HepG2 (cell line): ENCODE measurements at regions not wholly inside any gene's neighbourhood (a gene's known extent, or its start where the extent isn't known, plus 50 kb on each side); places are given as distances from the start of the nearest gene placed in this dataset.

Experiments
- ATAC-seq: fragments of 200-7000 bp; cut with Tn5 transposase; 3 replicates; pipeline ENCODE4 v1.9.1; 2020; ENCODE audit warnings: mild to moderate bottlenecking, moderate library complexity
- BruUV-seq: library from RNA; stranded (reverse); fragments of 400-500 nt; replicated peaks from 2 replicates; lab custom pipeline; 2021; lab: Mats Ljungman, UMichigan
- CTCF ChIA-PET: fragments of 300-600 bp; formaldehyde crosslinking; extraction: SDS; loops from one replicate; lab custom pipeline; 2021; ENCODE audit warnings: low total read pairs, inconsistent platforms, low intra/inter-chr PET ratio; lab: Yijun Ruan, JAX
- POLR2A ChIA-PET: fragments of 350-600 bp; sonication (Branson Sonifier 250); formaldehyde crosslinking; loops from one replicate; lab custom pipeline; 2020; ENCODE audit warnings: antibody characterized with exemption, inconsistent platforms; lab: Yijun Ruan, JAX
- DNase-seq: peaks from one replicate; pipeline ENCODE4 v3.0.0-alpha.2; 2015; ENCODE audit warnings: low spot score
- FAIRE-seq: peaks from 3 replicates; lab custom pipeline; 2011; peaks lifted over from hg19 to GRCh38; lab: Jason Lieb, UNC
- H2AFZ ChIP-seq: one replicate; pipeline ENCODE4 v1.6.1; 2011; ENCODE audit warnings: low read length, inconsistent platforms
- H3K27ac ChIP-seq: fragments of 300-600 bp; 3 replicates; pipeline ENCODE4 v1.8.0; 2011; ENCODE audit warnings: mixed run types, mild to moderate bottlenecking, mixed read lengths, low read length, inconsistent platforms; ENCODE audit not compliant: insufficient read depth; ENCODE audit errors: extremely low read length
- H3K27me3 ChIP-seq, 2 experiments: fragments of 200-600 bp in 1 of 2; 2 replicates in 1 of 2; 3 replicates in 1 of 2; pipeline versions ENCODE4 v1.6.0 to v1.8.0; 2011; ENCODE audit warnings: low read length in 2 of 2, mild to moderate bottlenecking in 2 of 2, moderate library complexity in 2 of 2, inconsistent platforms in 1 of 2; ENCODE audit not compliant: insufficient read depth in 2 of 2, control insufficient read depth in 1 of 2
- H3K36me3 ChIP-seq, 2 experiments: fragments of 200-600 bp in 1 of 2; replicated peaks in 1 of 2; 2 replicates in 1 of 2; 3 replicates in 1 of 2; pipeline versions ENCODE4 v1.5.1 to v1.8.0; 2011; ENCODE audit warnings: low read length in 2 of 2, inconsistent platforms in 1 of 2; ENCODE audit not compliant: insufficient read depth in 2 of 2, control insufficient read depth in 1 of 2
- H3K4me1 ChIP-seq: 2 replicates; pipeline ENCODE4 v1.5.1; 2012; ENCODE audit warnings: low read length, inconsistent platforms; ENCODE audit not compliant: insufficient read depth
- H3K4me2 ChIP-seq: 2 replicates; pipeline ENCODE4 v1.6.0; 2011; ENCODE audit warnings: low read depth, low read length, inconsistent platforms
- H3K4me3 ChIP-seq, 3 experiments: fragments of 200-600 bp in 1 of 3; sonication (generic), shearing (Covaris generic) in 1 of 3; replicated peaks in 1 of 3; 2 replicates each; pipeline ENCODE4 v1.5.1; 2011 to 2016; ENCODE audit warnings: low read length in 3 of 3, inconsistent platforms in 2 of 3, low read depth in 2 of 3, mild to moderate bottlenecking in 2 of 3, control low read depth in 1 of 3, mixed read lengths in 1 of 3; ENCODE audit not compliant: insufficient read depth in 1 of 3
- H3K79me2 ChIP-seq: one replicate; pipeline ENCODE4 v1.6.1; 2011; ENCODE audit warnings: low read length, inconsistent platforms; ENCODE audit not compliant: insufficient read depth
- H3K9ac ChIP-seq: 2 replicates; pipeline ENCODE4 v1.6.0; 2011; ENCODE audit warnings: mild to moderate bottlenecking, low read depth, low read length, inconsistent platforms; ENCODE audit not compliant: insufficient read depth
- H3K9me3 ChIP-seq: 2 replicates; pipeline ENCODE4 v1.5.1; 2012; ENCODE audit warnings: mild to moderate bottlenecking, low read length
- H4K20me1 ChIP-seq: 2 replicates; pipeline ENCODE4 v1.6.0; 2011; ENCODE audit warnings: inconsistent platforms, mild to moderate bottlenecking, low read length, moderate library complexity; ENCODE audit not compliant: insufficient read depth
- CEBPB ChIP-seq: IDR thresholded peaks from 2 replicates; pipeline ENCODE4 v1.6.1; 2011; ENCODE audit warnings: low read depth, low read length, improper control_type of control experiment, borderline replicate concordance
- ZBTB46 ChIP-seq: sonication (generic); formaldehyde crosslinking; IDR thresholded peaks from 2 replicates; pipeline ENCODE4 v1.4.0; 2020; ENCODE audit warnings: mild to moderate bottlenecking, missing genetic modification reagents, borderline replicate concordance
- ZNF3 ChIP-seq: IDR thresholded peaks from 2 replicates; pipeline ENCODE4 v1.7.0; 2017; ENCODE audit warnings: inconsistent platforms
- WGBS: methylation state at CpG from one replicate; pipeline ENCODE4 v1.1.6; 2017; ENCODE audit warnings: low lambda C conversion rate; 5-methylcytosine and 5-hydroxymethylcytosine counted together
- in situ Hi-C: cut with HindIII; loops from 2 replicates; pipeline ENCODE4 v1.10.0; 2017; ENCODE audit warnings: low pct_unique_long_range_greater_than_20kb; ENCODE audit not compliant: extremely low pct_ligation_motif_present
- intact Hi-C: fragments of 100-400 bp; cut with micrococcal nuclease; formaldehyde crosslinking; loops from one replicate; pipeline ENCODE4 v1.10.0; 2022; ENCODE audit not compliant: unreplicated experiment

- ATAC-seq (no peak), FAIRE-seq (no peak), DNase-seq (no peak)
- Histone ChIP-seq H3K9ac (no peak overlapping the region), H2AFZ (no peak overlapping the region), H3K27ac (no peak overlapping the region), H3K9me3 (no peaks in the 10 kb centered on the region), H3K36me3 (no peaks in the 10 kb centered on the region), H3K4me2 (no peak overlapping the region), H3K79me2 (no peaks in the 10 kb centered on the region), H3K27me3 (no peaks in the 10 kb centered on the region), H3K4me1 (no peaks in the 10 kb centered on the region), H3K4me3 (no peak overlapping the region), H4K20me1 (no peaks in the 10 kb centered on the region)
- no peak for TF ChIP-seq ZBTB46
- ChIA-PET POLR2A (no interaction called here), CTCF (no interaction called here)
- in situ Hi-C loops (no loop called here), intact Hi-C loops (no loop called here)
- 1% methylated on average over 4 of the region's 4 CpGs for WGBS
- BruUV-seq, result no TSS peak
Observed at GRCh38 chr11:23688835-23689234, 808.0 kb upstream of the LUZP2 start.

- no peaks in the 10 kb centered on the region for H3K36me3 ChIP-seq
- POLR2A ChIA-PET, result no interaction called here
- intact Hi-C loops, result loop anchor here (5.0 kb wide), 1 partner anchor 1180 kb away; no protein-coding TSS in a partner anchor
- H3K4me2 ChIP-seq, result no peak overlapping the region
- no peak for FAIRE-seq
- no peaks in the 10 kb centered on the region for H3K79me2 ChIP-seq
- in situ Hi-C loops, result no loop called here
- no peak for ATAC-seq
- CTCF ChIA-PET, result no interaction called here
- H3K4me1 ChIP-seq, result no peaks in the 10 kb centered on the region
- 35% methylated on average over 5 of the region's 5 CpGs for WGBS
- H3K9ac ChIP-seq, result no peak overlapping the region
- peak; percentile 35; the same call in 1 of the 2 replicates for TF ChIP-seq CEBPB
- TF ChIP-seq ZNF3 (CRISPR knock-in tag), result no peak
- no peaks in the 10 kb centered on the region for H4K20me1 ChIP-seq
- H3K27ac ChIP-seq, result no peak overlapping the region
- no peaks in the 10 kb centered on the region for H3K9me3 ChIP-seq
- no peak overlapping the region for H2AFZ ChIP-seq
- DNase-seq, result no peak
- no TSS peak for BruUV-seq
- H3K4me3 ChIP-seq, result no peak overlapping the region
- H3K27me3 ChIP-seq, result no peaks in the 10 kb centered on the region
Observed at GRCh38 chr11:23696688-23697415, 800.0 kb upstream of the LUZP2 start.
